HG03175 (cell line): ENCODE measurements at regions not wholly inside any gene's neighbourhood (a gene's known extent, or its start where the extent isn't known, plus 50 kb on each side); places are given as distances from the start of the nearest gene placed in this dataset.

ENCODE experiments used
- ATAC-seq: cut with Tn5 transposase; IDR thresholded peaks from one replicate; pipeline ENCODE4 v1.9.1; 2021; ENCODE audit warnings: mild to moderate bottlenecking, moderate library complexity; ENCODE audit not compliant: unreplicated experiment

DNA sequence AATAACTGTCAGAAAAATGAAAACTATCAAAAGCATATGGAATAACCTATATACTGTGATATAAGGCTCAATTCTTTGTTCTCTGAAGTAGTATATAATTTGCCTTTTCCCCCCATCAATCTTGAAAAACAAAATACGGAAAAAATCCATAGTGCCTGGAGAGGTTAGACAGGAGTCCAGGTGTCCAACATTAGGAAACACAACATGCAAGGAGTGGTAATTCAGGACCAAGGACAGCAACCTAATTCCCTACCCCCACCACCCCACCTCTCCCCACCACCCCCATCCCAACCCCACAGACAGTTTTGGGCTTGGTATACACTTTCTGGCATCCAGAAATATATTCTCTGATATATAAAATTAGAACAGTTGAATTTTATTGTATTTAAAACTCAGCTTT is 55.1 kb upstream of the SLC25A26 start:
- no peak for ATAC-seq

DNA sequence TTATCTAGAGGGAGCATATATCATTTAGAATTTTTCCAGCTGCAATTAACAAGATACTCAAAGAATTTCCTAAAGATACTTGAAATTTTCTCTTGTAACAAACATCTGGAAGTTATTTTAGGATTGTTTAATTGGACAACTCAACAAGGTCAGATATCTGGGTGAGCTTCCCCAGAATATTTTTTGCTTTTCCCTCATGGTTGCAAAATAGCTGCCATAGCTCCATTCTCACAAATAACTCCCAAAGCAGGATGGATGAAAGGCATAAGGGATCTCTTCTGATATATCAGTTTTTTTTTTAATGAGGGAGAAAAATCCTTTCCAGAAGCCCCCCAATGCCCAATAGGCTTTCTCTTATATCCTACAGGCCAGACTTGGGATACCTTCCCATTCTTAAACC is 56.6 kb upstream of the SLC25A26 start:
- ATAC-seq: no peak

- ATAC-seq: no peak
These were observed 57.6 kb upstream of the SLC25A26 start for GRCh38 chr3:66163222-66163621.

- ATAC-seq: no peak
These were observed 58.0 kb upstream of the SLC25A26 start for GRCh38 chr3:66162766-66163165.

DNA sequence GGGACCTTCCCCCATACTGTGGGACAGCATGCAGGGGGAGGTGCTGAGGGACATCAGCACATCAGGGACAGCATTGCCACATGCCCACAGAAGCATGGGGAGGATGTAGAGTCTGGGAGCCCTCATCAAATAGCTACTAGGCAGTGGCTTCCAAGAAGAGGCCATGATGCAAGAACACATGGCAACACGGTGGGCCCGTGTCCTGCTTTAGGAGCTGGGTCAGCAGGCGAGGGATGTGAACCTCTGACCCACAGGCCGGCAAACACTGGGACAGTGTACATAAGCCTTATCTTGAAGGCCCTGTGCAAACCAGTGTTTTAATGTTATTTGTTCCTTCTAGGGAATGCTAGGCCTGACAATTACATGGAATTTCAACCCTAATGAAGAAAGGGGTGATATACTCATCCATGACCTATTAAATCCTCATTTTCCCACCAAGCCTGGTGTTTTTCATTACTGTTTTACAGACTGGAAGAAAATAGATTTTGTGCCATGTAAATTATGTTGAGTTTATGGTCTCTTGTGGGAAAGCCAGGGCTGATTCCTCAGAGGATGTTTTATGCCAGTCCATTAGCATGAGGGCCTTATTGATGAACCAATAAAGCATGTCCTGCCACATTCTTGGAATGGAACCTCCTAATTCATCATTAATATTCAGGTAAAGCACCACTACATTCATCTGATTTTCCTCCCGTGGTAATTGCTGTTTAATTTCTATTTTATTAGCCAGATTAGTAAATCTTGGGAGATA is 61.7 kb upstream of the SLC25A26 start:
- no peak for ATAC-seq

GRCh38 chr3:66154444-66154861 is 66.3 kb upstream of the SLC25A26 start:
- no peak for ATAC-seq

DNA sequence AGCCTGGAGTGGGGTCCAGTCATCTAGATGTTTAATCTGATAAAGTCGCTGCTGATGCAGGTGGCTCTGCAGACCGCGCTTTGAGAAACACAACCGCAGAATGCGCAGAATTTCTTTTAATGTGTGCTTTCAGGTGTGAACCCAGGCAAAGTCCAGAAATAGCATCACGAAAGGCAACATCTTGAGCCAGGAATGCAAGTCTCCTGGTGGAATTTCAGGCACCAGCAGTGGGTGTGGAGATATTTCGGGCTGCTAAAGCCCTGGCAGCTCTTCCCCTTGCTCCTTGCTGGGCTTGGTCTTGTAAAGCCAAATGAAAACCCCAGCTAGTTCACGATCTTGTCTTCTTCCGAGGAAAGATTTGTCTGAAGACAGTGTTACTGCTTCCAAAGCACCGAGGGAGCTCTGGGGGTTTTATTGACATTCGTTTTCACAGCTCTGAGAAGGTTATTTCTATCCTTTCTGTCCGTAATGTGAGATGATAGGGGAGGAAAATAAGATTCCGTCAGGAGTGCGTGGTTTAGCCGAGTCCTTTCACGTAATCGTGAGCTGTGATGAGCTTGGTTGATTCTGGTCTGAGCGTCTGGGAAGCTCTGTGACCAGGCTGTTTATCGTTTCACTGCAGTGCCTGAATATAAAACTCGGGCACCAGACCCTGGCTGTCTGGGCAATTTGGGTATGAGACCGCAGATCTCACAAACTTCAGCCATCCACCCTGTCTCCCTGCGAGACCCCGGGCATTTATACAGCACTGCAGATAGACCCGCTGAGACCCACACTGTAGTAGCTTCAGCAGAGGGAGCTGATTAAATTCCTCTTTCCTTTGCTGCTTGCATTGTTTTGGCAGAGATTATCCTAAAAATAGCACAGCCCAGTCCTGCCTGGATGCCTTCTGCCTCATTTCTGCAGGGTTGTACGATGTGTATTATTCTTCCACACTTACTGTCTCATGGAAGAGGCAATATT is 67.0 kb upstream of the SLC25A26 start:
- ATAC-seq: no peak

GRCh38 chr3:66152336-66152735 is 68.5 kb upstream of the SLC25A26 start:
- ATAC-seq: no peak

GRCh38 chr3:66150977-66151376 is 69.8 kb upstream of the SLC25A26 start:
- ATAC-seq: no peak

GRCh38 chr3:66149269-66149668 is 71.5 kb upstream of the SLC25A26 start:
- ATAC-seq: no peak

GRCh38 chr3:66145408-66145733 is 75.4 kb upstream of the SLC25A26 start:
- ATAC-seq: no peak

- ATAC-seq: no peak
These were observed 76.0 kb upstream of the SLC25A26 start for GRCh38 chr3:66144568-66145407.

DNA sequence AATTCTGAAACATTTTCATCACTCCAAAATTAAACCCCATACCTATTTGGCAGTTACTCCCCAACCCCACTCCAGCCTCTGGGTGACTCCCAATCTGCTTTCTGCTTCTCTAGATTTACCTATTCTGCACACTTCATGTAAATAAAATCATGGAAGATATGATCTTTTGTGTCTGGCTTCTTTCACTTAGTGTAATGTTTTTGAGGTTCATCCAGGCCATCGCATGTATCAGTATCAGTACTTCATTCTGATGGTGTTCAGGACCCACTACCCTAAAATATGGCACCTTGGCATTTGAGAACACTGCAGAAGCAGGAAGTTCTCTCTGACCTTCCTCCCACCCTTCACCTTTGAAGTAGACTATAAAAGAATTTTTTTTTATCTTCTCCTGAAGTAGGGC is 78.7 kb upstream of the SLC25A26 start:
- ATAC-seq: no peak

DNA sequence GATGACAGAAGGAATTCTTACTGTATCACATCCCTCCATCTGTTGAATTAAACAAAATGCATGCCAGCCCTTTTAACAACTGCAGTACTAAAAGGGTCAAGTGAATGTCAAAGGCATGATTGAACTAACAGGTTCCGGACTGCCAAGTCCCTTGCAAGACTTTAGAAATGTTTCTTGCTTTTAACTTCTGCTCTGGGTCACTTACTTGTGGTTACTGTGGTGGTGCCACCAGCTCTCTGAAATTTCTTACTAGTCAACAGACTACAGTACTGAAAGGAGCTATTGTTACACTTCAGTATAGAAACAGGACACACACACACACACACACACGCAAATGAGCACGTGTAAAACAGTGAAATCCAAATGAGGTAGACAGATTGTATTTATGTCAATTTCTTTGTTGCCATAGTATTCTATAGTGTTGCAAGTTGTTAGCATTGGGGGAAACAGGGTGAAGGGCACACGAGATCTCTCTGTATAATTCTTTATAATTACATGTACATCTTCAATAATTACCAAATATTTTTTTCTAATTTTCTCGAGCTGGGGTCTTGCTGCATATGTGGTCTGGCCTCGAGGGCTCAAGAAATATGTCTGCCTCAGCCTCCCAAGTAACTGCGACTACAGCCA is 79.9 kb upstream of the SLC25A26 start:
- peak; percentile 69 for ATAC-seq

GRCh38 chr3:66140106-66140505 is 80.7 kb upstream of the SLC25A26 start:
- ATAC-seq: no peak

- no peak for ATAC-seq
These were observed 81.4 kb upstream of the SLC25A26 start for GRCh38 chr3:66139415-66139814.

GRCh38 chr3:66138336-66139313 is 82.2 kb upstream of the SLC25A26 start:
- peak; percentile 56 for ATAC-seq

DNA sequence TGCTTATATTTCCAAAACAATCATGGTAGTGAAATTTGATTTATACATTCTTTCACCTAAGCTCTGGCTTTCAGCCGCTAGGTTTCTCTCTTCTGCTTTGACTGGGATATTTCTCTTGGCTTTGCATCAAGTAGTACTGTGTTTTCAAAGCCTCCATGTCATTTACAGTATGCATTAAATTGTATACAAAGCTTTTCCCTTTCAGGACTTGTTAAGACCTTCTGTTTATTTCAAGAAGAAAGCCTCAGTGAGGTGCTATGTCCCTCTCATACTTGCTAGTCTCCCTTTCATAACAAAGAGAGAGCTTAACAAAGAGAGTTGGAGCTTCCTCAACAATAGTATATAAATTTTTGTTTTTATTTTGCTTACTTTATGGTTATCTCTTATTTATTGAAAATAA is 84.2 kb upstream of the SLC25A26 start:
- ATAC-seq: no peak

GRCh38 chr3:66133853-66134445 is 86.9 kb upstream of the SLC25A26 start:
- no peak for ATAC-seq
